ENCODE measurements at regions not wholly inside any gene's neighbourhood (a gene's known extent, or its start where the extent isn't known, plus 50 kb on each side); places are given as distances from the start of the nearest gene placed in this dataset.

- no peak for DNase-seq (ENCODE audit: low spot score)
These were observed 51.6 kb upstream of the DYNLRB2 start for GRCh38 chr16:80489173-80489572.

GRCh38 chr16:80488167-80488566 lies 52.6 kb upstream of the DYNLRB2 start:
- DNase-seq (ENCODE audit: low spot score): no peak

- DNase-seq (ENCODE audit: low spot score): no peak
These were observed 60.1 kb upstream of the DYNLRB2 start for GRCh38 chr16:80480664-80481063.

- DNase-seq (ENCODE audit: low spot score): no peak
These were observed 63.0 kb upstream of the DYNLRB2 start for GRCh38 chr16:80477838-80478237.

- DNase-seq (ENCODE audit: low spot score): no peak
These were observed 72.8 kb upstream of the DYNLRB2 start for GRCh38 chr16:80468029-80468428.

- peak; percentile 85 for DNase-seq (ENCODE audit: low spot score)
These were observed 74.5 kb upstream of the DYNLRB2 start for GRCh38 chr16:80466024-80466987.

GRCh38 chr16:80463751-80464495 lies 76.9 kb upstream of the DYNLRB2 start:
- DNase-seq (ENCODE audit: low spot score): no peak

GRCh38 chr16:80463326-80463725 lies 77.5 kb upstream of the DYNLRB2 start:
- no peak for DNase-seq (ENCODE audit: low spot score)

- no peak for DNase-seq (ENCODE audit: low spot score)
These were observed 77.9 kb upstream of the DYNLRB2 start for GRCh38 chr16:80462917-80463316.

GRCh38 chr16:80460988-80461387 lies 79.8 kb upstream of the DYNLRB2 start:
- DNase-seq (ENCODE audit: low spot score): no peak

GRCh38 chr16:80459966-80460365 lies 80.8 kb upstream of the DYNLRB2 start:
- DNase-seq (ENCODE audit: low spot score): peak; percentile 22

- DNase-seq (ENCODE audit: low spot score): peak; percentile 41
These were observed 81.4 kb upstream of the DYNLRB2 start for GRCh38 chr16:80459331-80459777.

- no peak for DNase-seq (ENCODE audit: low spot score)
These were observed 82.9 kb upstream of the DYNLRB2 start for GRCh38 chr16:80457871-80458270.

- DNase-seq (ENCODE audit: low spot score): no peak
These were observed 86.0 kb upstream of the DYNLRB2 start for GRCh38 chr16:80454802-80455201.

- no peak for DNase-seq (ENCODE audit: low spot score)
These were observed 91.4 kb upstream of the DYNLRB2 start for GRCh38 chr16:80449392-80449791.

- no peak for DNase-seq (ENCODE audit: low spot score)
These were observed 93.6 kb upstream of the DYNLRB2 start for GRCh38 chr16:80447241-80447640.

GRCh38 chr16:80442779-80443178 lies 98.0 kb upstream of the DYNLRB2 start:
- DNase-seq (ENCODE audit: low spot score): no peak

GRCh38 chr16:80441935-80442334 lies 98.9 kb upstream of the DYNLRB2 start:
- DNase-seq (ENCODE audit: low spot score): no peak

- DNase-seq (ENCODE audit: low spot score): no peak
These were observed 100.1 kb upstream of the DYNLRB2 start for GRCh38 chr16:80440667-80441066.

- DNase-seq (ENCODE audit: low spot score): no peak
These were observed 103.1 kb upstream of the DYNLRB2 start for GRCh38 chr16:80437707-80438106.

- DNase-seq (ENCODE audit: low spot score): no peak
These were observed 104.3 kb upstream of the DYNLRB2 start for GRCh38 chr16:80436510-80436909.

GRCh38 chr16:80433623-80434022 lies 107.2 kb upstream of the DYNLRB2 start:
- DNase-seq (ENCODE audit: low spot score): no peak

GRCh38 chr16:80427795-80428194 lies 113.0 kb upstream of the DYNLRB2 start:
- no peak for DNase-seq (ENCODE audit: low spot score)

Data from AG20443 (cell line).